NCI-H1417 (cell line): ENCODE measurements at regions not wholly inside any gene's neighbourhood (a gene's known extent, or its start where the extent isn't known, plus 50 kb on each side); places are given as distances from the start of the nearest gene placed in this dataset.
A peak's percentile ranks its signal among the peaks of the same experiment; 100 is the strongest.

ENCODE experiments used
- DNase-seq, 3 experiments: peaks; one replicate each; lab custom pipeline; 2025; lab: John Stamatoyannopoulos, UW

DNA sequence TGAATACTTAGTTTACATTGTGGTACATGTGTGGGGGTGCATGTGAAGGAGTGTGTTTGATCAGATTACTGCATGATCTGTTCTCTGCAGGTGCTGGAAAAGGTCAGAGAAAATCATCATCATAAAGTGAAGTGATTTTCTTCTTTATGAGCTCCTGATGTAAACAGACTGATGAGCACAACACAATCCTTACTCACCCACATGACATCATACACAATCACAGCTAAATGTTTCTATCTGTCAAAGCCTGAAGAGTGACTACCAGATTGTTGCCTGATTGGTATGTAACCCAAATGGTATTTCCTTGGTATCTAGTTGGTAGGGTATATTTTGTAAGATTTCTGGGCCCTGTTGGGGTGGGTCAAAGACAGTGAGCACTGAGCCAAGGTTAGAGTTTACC, 270.8 kb downstream of the FOXG1 start:
- peak in 1 of 3 experiments; percentile 56 for DNase-seq

DNA sequence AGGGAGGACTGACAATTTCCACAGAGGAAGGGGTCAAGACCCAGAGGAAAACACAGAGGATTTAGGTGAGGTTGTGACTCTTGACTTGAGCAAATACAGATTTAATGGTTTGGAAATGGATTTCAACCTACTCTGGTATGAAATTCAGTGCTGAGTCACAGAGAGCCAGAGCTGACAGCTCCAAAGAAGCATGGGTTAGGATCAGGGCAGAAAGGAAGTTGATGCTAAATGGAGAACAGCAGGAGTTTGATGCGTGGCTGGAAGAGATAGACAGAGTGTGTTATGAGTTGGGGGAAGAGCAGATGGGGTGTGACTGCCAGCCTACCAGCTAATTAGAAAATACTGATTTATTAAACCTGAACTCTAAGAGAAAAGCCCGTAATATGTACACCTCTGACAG, 272.6 kb downstream of the FOXG1 start:
- no peak for DNase-seq

DNA sequence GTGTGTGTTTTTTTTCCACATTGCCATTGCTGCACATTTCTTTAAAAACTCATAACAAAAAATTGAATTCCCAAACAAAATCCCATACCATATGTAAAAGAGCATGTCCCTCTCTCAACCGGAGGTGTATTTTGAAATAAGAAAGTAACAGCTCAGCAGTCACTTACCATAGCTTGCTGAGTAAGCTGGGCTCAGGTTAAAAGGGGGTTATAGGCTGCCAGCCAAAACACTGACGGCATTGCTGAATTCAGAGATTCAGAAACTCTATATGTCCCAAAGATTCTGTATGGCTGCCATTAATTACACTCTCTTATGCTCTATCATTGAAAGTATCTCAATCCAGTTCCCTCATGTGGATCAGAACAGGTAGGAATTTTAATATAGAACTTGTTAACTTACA, 276.0 kb downstream of the FOXG1 start:
- DNase-seq, result no peak

DNA sequence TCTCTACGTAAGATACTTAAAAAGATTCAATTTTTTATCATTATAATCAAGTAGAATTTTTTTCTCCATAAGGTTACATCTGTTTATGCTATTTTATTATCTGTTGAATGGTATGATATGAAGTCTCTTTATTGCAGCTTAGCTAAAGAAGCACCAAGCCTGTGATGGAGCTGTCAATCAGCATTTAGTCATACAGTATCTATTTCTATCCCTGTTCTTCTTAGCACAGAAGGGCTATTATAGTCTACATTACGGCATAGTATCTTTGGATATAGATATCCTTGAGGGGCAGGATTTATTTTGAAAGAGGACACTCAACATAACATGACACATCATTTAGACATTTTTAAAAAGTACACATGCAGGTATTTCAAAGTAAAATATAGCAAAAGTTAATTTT, 277.1 kb downstream of the FOXG1 start:
- no peak for DNase-seq

DNA sequence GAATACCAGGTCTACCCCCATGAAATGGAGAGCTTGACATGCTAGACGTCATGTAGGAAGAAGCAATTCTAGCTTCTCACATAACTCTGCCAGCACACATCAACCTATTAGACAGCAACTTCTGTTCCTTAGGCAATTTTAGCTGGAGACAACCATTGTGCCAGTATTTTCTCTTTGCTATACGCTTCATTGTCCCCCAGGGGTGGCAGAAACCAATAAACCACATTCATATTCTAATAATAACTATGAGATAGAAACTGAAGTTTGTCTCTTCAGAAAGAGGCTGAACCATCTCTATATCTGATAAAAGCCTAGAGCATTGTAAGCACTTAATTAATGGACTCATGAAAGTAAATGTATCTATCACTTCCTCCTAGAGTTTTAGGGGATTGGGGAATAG, 278.6 kb downstream of the FOXG1 start:
- DNase-seq, result no peak

DNA sequence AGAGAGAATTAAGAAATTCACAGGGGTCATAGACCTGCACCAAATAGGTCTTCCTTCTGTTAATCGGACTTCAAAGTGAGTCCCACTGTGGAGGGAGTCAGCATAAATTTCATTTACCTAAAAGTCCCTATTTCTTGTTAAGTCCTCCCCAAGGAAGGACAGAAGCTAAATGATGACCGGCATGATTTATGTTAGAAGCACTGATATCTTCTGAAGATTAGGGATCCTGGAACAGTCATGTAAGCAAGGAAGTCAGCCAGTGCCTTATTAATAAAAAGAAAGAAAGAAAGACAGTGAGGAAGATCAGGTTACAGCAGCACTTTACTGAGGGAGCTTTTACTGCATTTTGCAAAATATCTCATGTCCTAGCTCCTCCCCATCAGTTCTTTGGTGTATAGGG, 287.5 kb downstream of the FOXG1 start:
- peak in 1 of 3 experiments; percentile 32 for DNase-seq

DNA sequence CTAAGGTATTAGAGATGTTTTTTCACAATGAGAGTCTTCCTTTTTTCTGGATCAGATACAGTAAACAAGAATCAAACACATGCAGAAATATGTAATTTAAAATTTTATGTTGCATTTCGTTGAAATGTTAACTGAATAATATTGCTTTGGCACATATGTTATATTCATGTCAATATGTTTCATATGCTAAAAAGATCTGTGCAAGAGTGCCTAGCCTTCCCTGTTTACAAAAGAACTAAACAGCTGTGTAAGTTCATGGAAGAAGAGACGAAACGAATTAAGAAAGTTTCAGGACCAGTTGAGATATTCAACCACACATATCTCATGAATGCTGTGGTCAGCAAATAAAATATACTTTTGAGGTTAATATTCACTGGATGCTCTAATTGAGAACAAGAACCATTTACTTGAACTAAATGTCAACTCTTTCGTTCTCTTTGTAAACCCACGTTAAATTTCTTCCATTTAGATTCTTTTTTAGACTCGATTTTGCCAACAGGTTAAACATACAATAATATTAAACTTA, 289.5 kb downstream of the FOXG1 start:
- DNase-seq, result no peak

DNA sequence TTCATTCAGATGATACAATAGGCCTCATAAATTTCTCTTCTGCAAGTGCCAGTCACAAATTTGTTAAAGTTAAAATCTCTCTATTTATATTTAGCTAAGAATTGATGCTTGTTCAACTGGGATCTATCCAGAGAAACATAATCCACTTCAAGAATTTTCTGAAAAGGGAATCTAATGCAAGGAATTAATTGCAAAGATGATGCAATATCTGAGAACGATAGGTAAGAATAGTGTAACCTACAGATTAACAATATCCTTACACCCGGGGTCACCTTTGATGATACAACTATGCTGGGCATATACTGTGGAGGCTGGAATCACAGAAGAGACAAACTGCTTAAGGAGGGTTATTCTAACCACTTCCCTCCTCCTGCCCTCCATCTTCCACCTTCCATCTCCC, 295.1 kb downstream of the FOXG1 start:
- no peak for DNase-seq

GRCh38 chr14:29062466-29062865, 295.9 kb downstream of the FOXG1 start:
- no peak for DNase-seq

GRCh38 chr14:29062976-29063375, 296.4 kb downstream of the FOXG1 start:
- DNase-seq, result peak in 1 of 3 experiments; percentile 69

DNA sequence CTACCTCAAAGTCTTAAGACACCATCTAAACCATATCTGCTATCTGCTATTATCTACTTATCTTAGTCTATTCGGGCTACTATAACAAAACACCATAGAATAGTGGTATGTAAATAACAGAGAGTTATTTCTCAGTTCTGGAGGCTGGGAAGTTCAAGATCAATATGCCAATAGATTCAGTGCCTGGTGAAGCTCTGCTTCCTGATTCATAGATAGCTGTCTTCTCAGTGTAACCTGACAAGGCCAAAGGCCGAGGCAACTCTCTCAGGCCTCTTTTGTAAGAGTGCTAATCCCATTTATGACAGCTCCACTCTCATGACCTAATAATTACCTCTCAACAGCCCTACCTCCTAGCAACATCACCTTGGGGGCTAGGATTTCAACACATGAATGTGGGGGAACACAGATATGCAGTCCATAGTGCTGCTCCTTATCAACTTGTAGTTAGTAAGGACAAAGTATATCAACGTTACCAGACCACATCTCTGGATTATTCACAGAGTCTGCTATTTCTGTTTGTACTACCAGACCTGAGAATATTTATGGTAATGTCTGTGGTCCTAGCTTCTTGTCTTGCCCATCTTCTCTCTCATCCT, 297.8 kb downstream of the FOXG1 start:
- no peak for DNase-seq

DNA sequence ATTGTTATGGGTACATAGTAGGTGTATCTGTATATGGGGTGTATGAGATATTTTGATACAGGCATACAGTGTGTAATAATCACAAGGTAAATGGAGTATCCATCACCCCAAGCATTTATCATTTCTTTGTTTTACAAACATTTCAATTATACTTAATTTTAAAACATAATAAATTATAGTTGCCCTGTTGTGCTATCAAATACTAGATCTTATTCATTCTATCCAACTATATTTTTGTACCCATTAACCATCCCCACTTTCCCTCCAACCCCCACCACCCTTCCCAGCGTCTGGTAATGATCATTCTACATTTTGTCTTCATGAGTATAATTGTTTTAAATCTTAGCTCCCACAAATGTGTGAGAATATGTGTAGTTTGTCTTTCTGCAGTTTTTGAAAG, 302.6 kb downstream of the FOXG1 start:
- DNase-seq, result no peak

DNA sequence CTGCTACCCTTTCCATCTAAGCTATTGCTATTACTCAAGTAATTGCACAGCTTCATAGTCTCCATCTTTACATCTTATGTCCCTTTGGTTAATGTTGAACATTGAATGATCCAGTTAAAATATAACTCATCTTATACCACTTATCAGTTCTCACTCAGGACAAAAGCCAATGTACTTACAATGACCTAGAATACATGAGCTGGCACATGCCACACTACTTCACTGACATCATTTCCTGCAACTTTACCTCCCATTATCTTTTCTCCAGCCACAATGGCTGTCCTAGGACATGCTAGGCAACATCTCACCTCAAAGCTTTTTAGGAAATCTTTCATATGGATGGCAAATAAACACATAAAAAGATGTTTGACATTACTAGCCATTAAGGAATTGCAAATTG, 309.2 kb downstream of the FOXG1 start:
- no peak for DNase-seq

DNA sequence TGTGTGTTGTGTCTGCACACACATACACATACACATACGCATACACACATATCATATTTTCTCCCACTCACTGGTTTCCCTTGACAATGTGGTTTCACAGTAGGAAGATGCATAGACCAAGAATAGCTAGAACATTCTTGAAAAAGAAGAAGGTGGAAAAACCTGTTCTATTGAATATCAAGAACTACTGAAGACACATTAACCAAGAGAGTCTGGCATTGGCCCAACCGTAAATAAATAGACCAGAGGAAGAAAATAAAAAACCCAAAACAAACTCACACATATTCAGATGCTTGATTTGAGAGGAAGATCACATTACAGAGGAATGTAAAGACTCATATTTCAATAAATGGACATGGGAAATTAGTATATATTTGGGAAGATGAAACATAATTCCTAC, 311.3 kb downstream of the FOXG1 start:
- no peak for DNase-seq

DNA sequence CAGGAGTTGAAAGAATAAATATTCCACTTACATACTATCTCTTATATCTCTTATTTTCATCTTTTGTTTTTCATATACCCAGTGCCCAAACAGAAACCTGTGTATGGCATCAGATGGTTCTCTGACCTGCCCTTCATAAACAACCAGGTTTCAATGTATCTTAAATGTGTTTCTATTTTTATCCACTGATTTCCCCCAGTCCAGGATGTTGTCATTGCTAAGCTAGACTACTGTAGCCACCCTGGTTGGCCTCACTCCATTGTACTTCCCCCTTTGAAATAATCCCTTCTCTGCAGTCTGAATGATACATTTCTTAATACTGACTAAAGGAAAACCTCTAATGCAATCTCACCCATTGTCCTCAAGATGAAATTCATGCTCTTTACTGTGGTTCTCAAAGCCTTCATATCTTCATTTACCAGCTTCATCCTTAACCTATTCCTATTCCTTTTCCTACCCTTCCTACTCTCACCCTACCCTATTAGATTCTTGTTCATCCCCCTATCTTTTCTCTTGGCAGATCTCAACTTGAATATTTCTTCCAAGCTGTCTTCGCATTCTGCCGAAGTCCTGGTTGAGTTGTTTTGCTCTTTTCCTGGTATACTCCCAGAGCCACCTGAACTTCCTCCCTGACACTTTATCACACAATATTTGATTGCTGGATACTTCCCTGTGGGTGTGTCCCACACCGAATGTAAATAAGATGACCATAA, 312.4 kb downstream of the FOXG1 start:
- DNase-seq, result no peak

GRCh38 chr14:29085546-29085945, 319.0 kb downstream of the FOXG1 start:
- no peak for DNase-seq

DNA sequence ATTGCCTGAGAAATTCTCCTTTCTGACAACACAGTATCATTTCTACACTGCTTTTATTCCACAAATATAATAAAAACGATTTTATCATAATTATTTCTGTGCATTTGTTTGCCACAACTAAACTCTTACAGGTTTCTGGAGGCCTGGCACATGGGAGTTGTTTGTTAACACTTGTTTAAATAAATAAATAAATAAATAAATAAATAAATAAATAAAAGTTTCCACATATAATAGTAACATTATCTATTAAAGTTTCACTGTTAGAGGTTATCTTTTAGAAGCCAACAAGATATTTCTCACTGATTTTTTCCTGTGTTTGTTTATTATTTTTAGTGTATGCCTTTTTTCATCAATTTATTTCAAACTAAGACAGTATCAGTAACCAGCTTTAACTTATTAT, 323.3 kb downstream of the FOXG1 start:
- no peak for DNase-seq

GRCh38 chr14:29092121-29092520, 325.5 kb downstream of the FOXG1 start:
- DNase-seq, result peak in 2 of 3 experiments; percentile 27 to 61

GRCh38 chr14:29097476-29097875, 330.9 kb downstream of the FOXG1 start:
- DNase-seq, result no peak

DNA sequence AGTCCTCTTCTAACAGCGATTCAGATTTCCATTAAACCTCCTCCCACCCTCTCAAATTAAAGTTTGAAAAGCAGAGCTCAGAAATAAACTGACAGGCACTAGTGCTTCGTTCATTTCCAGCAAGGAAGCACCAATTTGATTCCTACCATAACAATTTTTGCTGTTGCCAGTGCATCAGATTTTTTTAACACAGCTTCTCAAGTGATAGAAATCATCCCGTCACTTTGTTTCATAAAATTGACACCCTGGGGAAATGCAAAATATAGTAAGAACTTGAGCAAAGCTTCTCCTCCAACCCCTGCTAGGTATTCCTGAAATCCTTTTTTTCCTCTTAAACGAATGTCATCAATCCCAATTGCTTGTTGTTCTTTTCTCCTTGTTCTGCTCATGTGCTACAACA, 332.1 kb downstream of the FOXG1 start:
- DNase-seq, result peak in 2 of 3 experiments; percentile 40 to 65

DNA sequence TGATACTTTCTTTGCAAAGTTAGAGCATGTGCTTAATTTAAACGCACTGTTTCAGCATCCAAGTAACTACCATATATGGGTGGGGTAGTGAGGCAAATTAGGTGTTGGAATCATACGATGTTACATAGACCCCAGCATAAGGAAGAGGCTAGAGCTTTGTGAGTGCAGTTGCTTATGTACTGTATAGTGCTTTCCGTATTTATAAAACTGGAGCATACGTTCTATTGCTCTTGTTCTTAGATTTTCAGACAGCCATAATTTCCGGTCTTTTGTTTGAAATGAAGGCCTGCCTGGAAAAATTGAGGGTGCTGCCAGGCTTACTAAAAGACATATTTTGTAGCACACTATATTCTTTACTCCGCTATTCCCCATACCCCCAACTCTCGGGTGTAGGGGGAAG, 335.7 kb downstream of the FOXG1 start:
- peak in 1 of 3 experiments; percentile 48 for DNase-seq

DNA sequence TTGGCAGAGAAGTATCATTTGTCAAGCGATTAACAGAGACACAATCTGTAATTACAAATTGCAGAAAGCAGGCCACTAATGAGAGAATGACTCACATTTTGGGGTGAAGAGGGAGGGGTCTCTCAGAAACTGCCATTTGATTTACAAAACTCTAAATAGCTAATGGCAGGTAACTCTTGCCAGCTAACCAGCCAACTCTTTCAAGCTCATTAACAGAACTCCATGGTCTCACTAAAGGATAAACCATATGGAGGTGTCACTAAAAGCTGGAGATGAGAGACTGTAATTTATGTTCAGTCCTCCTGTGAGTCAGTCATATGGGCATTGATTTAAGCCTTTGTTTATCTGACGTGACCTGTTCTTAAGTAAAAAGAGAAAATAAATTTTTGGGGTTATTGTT, 336.4 kb downstream of the FOXG1 start:
- DNase-seq, result peak in 2 of 3 experiments; percentile 79 to 97

DNA sequence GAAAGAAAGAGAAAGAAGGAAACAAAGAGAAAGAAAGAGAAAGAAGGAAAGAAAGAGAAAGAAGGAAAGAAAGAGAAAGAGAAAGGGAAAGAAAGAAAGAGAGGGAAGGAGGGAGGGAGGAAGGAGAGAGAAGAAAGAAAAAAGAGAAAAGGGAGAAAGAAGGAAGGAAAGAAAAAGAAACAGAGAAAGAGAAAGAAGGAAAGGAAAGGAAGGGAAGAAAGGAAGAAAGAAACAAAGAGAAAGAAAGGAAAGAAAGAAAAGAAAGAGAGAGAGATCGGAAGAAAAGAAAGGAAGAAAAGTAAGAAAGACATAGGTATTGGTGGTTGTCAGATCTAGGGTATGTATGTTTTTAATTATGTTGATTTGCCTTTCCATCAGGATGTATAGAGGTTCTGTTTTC, 342.3 kb downstream of the FOXG1 start:
- no peak for DNase-seq

DNA sequence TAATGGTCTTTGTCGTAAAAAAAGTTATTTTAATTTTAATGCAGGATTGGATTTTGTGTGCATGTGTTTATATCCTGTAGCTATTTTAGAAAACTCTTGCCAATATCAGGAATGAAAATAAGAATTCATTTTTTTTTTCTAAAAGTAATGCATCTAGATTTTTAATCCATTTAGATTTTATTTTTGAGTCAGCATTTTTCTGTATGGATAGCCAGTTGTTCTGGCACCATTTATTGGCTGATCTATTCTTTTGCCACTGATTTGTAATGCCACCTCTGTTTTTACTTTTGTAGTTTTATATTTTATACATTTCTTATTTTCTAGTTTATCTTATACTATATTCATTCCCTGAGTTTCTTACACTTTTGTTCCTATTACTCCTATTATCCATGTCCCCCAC, 343.0 kb downstream of the FOXG1 start:
- DNase-seq, result no peak
